Epidermal melanocyte (primary cell): ENCODE measurements at regions not wholly inside any gene's neighbourhood (a gene's known extent, or its start where the extent isn't known, plus 50 kb on each side); places are given as distances from the start of the nearest gene placed in this dataset.
A peak's percentile ranks its signal among the peaks of the same experiment; 100 is the strongest.

Source experiments
- DNase-seq: peaks from one replicate; pipeline ENCODE4 v3.0.0; 2011; ENCODE audit warnings: low spot score; ENCODE audit not compliant: insufficient read length

DNA sequence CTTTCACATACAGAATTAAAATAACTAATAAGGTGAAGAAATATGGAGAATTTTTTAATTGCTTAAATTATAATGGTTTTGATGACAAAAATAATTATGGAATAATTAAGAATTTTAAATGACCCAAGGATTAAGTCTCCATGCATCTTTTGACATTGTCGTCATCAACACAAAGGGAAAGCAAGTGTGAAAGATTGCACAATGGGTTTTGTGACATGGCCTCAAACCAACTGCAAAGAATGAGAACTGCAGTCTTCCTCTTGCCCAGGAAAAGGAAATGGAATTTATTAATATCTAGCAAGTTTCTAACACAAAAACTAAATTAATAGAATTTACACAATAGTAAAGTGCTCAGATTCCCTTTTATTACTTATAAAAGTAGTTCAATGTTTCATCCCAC lies 329.1 kb upstream of the PKDCC start:
- DNase-seq, result no peak

DNA sequence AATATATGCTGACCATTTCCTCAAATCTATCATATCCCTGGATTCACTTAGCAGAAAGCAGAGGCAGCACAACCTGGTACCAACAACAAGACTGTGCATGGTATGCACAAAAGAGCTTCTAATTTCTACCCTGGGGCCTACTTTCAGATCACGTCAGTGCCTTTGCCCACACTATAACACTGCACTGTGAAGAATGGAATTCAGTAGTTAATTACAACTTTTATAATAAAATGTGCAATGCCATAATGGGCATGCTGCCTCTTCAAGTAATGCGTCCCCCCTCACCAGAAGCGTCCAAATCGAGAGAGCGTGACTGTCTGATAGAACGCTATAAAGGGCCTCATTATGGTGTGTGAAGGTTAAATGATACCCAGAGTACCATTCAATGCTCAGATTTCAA lies 328.1 kb upstream of the PKDCC start:
- peak; percentile 53 for DNase-seq

DNA sequence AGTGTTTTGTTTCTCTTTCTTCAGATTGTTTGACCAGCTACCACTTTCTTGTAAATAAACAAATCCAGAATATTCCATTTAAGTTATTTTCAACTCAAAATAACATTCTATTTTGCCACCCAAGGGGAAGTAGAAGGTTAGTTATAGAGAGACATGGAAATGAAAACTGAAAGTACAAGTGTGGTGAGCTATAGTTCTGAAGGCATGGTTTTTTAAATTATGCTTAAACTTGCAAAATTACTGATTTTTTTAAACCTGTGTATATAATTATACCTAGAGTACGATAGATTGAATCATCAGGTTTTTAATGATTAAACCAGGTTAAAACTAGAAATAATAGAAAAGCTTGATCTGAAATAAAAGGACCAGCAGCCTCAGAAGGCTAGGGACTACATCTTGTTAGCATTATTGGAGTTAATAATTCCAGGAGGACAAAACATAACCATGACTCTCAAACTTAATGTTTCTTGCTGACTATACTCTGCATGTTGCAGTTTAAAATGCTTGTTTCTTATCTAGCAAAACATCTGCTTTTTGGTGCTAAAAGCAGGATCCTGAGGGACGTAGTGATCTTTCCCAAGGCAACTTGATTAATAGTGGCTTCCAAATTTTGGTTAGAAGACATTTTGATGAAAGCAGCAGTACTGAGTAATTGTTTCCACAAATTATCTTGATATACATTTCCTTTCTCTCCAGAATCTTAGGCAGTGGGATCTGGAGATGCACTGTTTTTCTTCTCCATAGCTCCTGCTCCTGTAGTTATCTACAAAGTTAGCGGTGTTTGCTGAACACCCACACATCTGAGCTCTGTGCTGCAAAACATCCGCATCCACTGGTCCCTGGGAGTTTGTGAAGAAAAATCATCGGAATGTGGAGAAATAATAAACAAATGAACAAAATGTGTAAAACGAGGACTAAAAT lies 327.2 kb upstream of the PKDCC start:
- DNase-seq, result no peak

DNA sequence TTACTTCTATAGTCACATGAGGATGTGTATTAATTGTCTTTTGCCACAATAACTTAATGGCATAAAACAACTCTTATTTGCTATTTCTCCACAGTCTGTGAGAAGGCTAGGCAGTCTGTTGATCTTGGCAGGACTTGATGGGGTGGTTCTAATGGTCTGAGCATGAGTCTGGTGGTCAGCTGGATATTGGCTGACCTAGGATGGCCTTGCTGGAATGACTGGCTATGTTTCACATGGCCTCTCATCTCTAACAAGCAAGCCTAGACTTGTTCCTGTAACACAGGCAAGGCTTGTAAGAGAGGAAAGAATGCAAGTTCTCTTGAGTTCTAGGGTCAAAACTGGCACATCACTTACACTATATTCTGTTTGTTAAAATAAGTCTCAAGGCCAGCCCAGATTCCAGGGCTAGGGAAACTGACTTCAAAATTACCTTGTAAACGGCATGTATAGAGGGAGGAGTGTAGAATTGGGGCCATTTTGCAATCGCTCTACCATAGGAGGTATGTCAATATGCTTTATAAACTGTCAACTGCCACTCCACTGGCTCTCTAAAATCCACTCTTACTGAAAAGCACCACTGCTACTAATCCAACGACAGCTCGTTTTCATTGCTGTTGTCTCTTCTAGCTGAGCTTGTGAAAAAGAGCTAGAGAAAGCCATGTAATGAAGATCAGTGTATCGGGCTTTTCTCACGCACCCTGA lies 325.0 kb upstream of the PKDCC start:
- DNase-seq, result no peak

DNA sequence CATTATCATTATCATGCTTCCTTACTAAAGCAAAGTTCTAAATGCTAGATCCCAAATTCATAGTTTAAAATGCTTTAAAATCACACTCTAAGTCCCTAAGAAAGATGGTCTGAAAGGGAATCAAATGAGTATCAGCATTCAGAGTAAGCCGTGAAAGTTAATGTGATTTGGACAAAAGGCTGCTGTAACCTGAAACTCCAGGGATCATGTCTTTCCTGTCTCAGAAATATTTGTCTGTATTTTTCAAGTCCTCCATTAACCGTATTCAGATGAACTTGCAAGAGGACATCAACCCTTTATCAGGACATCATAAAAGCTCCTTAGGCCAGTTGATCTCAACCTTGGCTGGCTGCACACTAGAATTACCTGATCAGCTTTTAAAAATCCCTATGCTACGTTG lies 324.3 kb upstream of the PKDCC start:
- DNase-seq, result no peak

DNA sequence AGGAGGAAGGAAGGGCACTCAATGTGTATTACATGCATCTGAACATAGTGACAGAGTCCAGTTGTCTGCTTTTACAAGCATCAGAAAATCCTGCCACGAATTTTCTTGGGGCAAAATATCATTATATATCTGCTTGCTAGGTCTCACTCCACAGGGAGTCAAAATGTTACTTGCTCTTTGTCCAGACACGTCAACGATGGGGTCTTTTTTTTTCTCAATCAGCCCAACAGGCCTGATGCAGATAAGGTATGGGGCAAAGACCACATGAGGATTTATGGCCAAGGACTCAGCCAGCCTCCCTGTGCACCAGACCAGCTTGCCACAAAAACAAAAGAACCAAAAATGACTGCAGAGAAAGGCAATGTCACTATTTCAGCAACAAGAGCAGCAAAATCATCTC lies 323.4 kb upstream of the PKDCC start:
- DNase-seq, result no peak

DNA sequence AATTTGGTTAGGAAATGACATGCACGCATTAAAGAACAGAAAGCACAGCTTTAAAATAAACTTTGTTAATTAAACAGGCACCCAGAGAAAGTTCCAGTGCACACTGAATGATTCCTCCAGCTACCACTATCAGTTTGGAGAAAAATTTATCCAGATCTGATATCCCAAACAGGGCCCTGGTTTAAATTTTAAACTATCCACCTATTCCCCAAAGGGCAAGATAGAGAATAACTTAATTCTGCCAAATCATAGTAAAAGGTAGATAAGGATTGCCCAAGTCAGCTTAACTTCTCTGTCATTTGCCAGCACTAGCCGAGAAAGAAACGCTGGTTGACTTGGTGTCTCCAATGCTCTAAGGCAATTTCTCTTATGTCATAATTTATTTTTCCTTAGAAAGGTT lies 321.9 kb upstream of the PKDCC start:
- no peak for DNase-seq

DNA sequence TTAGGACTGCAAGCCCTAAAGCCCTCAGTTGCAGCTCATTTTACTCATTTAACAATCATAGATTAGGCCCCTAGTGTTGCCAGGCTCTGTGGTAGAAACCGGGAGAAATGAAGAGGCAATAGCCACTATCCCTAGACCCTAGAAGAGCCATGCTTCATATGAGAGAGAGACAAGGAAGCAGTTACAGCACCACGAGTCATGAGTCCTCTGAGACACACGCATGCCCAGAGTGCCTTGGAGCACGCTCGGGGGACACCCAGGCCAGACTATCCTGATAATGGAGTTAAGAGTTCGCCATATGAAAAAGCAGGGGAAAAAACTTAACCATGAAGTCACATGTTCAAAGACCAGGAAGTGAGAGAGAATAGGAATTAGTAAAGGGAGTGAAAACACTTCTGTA lies 321.5 kb upstream of the PKDCC start:
- no peak for DNase-seq

DNA sequence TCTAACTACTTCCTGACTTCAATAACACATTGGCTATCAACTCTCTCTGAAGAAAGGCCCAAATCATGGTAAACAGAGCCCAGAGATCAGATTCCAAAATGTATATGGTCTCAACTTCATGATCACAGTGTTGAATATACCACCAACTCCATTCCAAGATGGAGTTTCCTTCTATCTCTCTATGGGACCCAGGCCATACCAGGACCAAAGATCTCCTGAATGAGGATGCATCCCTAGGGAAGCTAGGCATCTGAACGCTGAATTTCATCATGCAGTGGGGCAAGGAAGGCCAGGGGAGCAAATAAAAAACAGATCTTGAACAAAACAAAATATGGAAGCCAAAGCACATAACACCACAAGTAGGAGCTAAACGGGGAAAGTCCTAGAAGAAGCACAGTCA lies 320.7 kb upstream of the PKDCC start:
- no peak for DNase-seq

DNA sequence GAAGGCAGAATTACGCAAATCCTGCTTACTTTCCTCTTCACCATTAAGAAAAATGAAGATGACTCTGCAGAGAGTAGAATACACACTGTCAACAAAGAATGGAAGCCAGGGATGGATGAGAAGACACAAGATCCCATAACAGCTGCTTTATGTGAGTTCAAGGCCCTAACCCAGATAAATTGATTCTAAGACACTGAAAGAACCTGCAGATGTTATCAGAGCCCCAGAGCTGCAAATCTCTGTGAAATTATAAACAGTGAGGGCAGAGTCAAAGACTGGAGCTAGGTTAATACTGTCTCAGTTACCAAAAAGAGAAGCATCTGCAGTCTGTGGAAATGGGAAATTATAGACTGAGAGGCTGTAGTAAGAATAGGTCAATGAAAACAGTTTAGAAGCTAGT lies 320.1 kb upstream of the PKDCC start:
- DNase-seq, result no peak

DNA sequence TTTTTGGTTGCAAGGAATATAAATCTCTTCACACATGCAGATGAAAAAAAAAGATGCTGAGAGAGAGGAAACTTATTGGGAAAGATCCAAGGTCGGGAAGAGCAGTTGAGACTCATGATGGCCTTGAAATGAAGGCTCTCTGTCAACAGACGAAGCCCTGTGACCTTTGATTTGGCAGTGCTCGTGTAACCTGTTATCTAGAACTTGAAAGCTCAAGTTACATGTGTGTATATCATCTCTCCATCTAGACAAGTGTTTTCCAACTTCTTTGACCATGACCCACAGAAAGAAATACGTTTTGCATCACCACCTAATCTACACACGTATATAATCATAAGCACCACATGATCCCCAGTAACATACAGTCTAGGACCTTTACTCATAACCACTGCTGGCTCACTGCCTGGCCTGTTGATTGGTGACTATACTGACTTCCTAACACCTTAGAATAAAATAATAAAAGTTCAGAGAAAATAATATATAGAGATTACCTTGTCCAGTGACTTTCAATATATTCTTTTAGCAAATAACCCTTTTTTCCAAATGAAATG lies 319.0 kb upstream of the PKDCC start:
- no peak for DNase-seq

DNA sequence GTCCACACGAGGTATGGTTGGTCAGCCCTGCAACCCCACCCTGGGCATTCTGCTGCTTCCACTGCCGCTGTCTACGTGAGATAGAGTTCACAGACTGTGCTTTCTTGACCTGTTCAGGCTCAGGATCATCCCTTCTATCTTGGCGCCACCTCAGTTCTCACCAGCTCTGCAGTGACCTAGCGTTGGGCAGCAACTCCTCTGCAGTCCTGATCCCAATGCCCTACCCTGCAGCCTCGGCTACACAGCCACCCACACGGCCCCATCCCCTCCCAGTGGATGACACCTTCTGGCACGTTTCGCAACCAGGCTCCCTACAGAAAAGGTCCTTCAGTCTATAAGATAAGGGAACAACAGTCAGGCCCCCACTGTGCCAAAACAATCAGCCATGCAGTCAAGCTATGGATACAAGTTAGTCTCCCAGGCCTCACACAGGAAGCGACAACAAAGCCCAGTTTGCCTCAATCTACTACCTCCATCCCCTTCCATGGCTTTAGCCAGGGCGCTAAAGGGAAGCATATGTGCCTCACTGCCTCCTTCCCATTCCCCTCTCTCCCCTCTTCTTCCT lies 317.9 kb upstream of the PKDCC start:
- no peak for DNase-seq

DNA sequence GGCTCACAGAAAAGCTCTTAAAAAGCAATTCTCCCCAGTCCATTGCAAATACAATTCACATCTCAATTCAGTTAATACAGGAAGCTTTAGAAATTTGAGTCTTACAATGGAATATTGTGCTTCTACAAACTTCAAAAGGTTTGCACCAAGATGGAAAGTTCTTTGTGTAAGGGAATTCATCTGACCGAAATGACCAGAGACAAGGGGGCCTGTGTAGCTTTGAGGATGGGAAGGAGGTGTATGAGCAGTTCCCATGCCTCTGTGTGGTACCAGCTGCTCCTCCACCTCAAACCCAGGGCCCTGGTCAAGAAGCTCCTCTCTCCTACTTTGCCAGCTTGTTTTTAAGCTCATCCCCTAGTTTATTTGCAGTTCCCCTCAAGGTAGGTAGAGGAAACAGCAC lies 312.8 kb upstream of the PKDCC start:
- no peak for DNase-seq

DNA sequence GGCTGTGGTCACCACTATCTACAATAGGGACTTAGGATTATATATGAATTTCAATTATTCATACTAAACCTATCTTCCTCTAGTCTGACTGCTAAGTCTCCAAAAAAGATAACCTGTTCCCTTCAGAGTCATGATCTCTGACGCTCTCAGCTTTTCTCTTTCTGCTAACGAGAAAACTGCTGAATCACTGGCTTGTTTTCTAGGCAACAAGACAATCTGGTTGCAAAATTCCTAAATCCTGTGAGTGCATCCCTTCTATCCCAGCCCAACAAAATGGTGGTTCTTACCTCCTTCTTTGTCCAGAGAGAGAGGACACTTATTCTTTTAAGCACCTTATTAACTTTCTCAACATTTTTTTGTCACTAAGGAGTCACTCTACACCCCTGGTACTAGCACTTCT lies 312.3 kb upstream of the PKDCC start:
- no peak for DNase-seq

DNA sequence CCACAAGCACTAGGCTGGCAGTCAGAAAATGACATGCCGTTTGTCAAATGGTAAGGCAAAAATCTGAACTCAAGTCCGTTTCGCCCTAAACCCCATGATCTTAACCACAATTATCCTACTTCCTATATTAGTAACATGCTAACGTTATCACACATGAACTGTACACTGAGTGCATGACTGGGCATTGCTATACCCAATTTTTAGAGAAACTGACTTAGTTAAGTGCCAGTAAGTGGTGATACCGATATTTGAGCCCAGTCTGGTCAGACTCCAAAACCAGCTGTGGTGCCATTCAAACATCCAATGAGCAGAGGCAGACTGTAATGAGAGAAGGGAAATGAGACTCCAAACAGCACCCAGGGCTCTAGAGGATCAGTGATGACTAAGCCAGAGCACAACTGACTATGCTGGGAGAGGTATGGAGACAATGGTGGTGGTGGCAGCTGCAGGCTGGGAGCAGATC lies 311.7 kb upstream of the PKDCC start:
- DNase-seq, result no peak

DNA sequence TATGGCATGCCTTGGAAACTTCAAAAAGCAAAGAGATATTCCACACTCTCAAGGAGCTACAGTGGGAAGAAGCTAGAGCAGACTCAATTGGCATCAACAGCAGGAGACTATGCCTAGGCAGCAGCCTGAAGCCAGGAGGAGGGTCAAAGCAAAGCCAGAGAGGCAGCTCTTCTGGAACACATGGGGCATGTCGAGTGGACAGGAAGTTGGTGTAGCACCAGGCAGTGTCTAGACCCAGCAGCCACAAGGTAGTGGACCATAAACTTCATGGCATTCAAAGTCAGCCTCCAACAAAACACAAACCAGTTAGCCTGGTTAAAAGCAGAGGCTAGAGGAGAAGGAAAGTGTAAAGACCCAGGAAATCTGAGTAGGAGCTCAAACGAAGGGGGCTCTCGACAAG lies 311.2 kb upstream of the PKDCC start:
- no peak for DNase-seq

DNA sequence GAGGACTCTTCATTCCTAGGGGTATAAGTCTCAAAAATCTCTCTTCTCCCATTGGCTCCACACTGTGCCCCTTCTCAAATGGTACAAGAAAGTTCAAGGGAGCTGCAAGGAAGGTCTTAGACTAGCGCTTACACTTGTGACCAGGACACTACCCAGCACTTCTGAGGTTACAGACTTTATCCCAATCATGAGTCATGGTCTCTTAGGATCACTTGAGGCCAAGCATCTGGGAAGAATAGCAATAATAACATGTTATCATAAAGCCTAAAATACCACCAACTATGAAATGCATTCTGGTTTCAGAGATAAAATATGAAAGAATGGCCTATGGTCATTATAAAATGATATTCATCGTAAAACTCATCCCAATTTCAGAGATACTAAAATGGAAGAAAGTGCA lies 309.9 kb upstream of the PKDCC start:
- DNase-seq, result no peak

DNA sequence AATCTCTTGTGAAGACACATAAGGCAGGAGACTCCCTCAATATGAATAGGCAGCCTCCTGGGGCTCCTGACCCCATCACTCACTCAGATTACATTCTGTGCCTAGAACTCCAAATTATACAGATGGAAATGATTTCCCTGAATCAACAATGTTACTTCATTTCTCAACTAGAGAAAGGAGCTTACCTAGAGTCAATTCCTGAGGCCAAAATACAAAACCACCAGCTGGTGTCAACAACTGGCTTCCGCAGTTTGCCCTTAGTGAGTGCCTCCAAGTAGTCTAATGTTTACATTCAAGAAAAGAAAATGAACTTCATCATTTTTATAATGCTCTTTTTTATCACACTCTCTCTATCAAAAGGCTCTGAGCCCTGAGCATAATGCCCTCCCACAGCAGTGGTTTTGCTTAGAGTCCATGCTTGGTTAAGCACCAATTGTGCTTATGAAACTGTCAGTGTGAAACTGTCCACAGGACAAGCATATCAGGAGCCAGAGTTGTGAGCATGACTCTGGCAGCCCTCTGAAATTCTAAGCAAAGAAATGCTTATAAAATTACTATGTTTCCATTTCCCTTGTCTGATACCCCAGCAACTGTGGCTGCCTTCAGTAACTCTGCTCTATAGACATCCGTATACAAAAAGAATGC lies 305.7 kb upstream of the PKDCC start:
- DNase-seq, result no peak

DNA sequence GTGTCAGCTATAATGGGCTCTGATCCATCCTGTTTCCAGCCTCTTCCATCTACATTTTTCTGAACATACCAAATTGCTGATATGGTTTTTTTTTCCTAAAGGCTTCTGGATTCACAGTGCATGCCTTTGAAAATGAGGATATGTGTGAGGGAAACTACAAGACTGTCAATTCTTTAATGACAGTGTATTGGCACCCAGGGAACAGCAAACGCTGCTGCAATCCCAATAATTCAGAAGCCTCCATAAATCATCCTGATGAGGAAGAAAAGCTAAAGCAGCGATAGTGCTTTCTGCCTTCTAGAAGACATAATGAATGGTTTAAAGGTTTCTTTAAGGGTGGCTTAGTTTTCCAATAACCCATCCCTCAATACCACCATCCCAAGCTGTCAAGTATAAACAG lies 304.5 kb upstream of the PKDCC start:
- no peak for DNase-seq

DNA sequence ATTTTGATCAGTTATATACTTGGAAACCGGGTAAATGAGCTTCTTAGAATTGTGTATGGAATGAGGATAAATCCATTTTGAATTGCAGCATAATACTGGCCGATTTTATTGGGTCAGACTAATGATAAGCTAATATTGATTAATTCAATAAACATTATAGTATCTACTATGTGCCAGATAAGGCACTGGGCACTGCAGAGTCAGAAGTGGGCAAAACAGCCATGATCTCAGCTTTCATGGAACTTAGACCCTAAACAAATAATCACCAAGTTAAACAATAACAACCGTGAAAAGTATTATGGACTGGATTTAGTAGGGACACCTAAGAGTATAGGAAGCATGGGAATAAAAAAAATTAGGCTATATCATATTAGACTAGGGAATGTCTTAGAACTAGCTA lies 297.0 kb upstream of the PKDCC start:
- no peak for DNase-seq

DNA sequence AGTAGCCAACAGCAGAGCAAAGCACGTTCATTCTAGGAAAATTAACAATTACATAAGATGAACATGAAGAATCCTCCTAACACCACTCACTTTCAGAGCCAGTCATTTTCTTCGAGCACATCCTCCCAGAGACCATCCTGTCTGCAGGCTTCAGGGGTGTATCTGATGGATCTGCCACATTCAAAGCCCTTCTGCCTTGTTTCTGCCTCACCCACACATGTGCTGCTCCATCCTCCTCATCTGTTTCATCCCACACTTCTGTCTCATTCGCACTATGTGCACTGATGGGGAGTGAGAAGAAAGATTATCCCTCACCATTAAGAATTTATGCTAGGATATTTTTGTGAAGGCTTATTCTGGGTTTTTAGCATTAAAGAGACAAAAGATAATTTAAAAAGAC lies 287.9 kb upstream of the PKDCC start:
- no peak for DNase-seq

DNA sequence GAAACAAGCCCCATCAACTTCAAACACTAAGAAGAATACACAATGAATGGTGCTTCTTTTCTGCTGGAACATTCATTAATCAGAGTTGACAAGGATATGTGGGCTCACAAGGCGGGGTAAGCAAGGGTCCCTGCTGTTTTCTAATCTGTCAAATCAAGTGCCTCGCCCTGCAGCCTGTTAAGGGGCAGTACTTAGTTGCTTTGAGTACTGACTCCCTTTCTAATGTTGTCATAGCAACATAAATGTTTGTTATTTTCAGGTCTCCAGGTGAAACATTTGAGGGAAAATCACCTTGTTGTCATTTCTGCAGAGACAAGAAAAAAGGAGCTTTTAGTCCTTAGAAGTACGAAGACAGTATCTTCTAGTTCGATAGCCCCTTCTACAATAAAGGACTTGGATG lies 284.7 kb upstream of the PKDCC start:
- DNase-seq, result no peak
